LoVo (cell line): ENCODE measurements at regions not wholly inside any gene's neighbourhood (a gene's known extent, or its start where the extent isn't known, plus 50 kb on each side); places are given as distances from the start of the nearest gene placed in this dataset.
A peak's percentile ranks its signal among the peaks of the same experiment; 100 is the strongest.

Experiments used
- DNase-seq: peaks from one replicate; pipeline ENCODE4 v3.0.0-alpha.2; 2016; ENCODE audit warnings: low spot score

GRCh38 chr12:128140551-128140950, 126.4 kb upstream of the TMEM132C start:
- DNase-seq: peak; percentile 5

- DNase-seq: no peak
Measured at GRCh38 chr12:128150961-128151360, 116.0 kb upstream of the TMEM132C start.

GRCh38 chr12:128155571-128155970, 111.4 kb upstream of the TMEM132C start:
- DNase-seq: no peak

GRCh38 chr12:128163086-128163485, 103.9 kb upstream of the TMEM132C start:
- no peak for DNase-seq

- no peak for DNase-seq
Measured at GRCh38 chr12:128164533-128164932, 102.4 kb upstream of the TMEM132C start.

GRCh38 chr12:128165387-128165786, 101.6 kb upstream of the TMEM132C start:
- DNase-seq: no peak

GRCh38 chr12:128168273-128168672, 98.7 kb upstream of the TMEM132C start:
- no peak for DNase-seq

- no peak for DNase-seq
Measured at GRCh38 chr12:128170181-128170580, 96.8 kb upstream of the TMEM132C start.

GRCh38 chr12:128178565-128178964, 88.4 kb upstream of the TMEM132C start:
- DNase-seq: no peak

GRCh38 chr12:128178966-128179365, 88.0 kb upstream of the TMEM132C start:
- DNase-seq: peak; percentile 33

- DNase-seq: no peak
Measured at GRCh38 chr12:128180166-128180565, 86.8 kb upstream of the TMEM132C start.

GRCh38 chr12:128190052-128190451, 76.9 kb upstream of the TMEM132C start:
- no peak for DNase-seq

GRCh38 chr12:128190614-128191013, 76.4 kb upstream of the TMEM132C start:
- DNase-seq: no peak

- DNase-seq: no peak
Measured at GRCh38 chr12:128191380-128191779, 75.6 kb upstream of the TMEM132C start.

GRCh38 chr12:128204711-128205110, 62.3 kb upstream of the TMEM132C start:
- DNase-seq: no peak

- no peak for DNase-seq
Measured at GRCh38 chr12:128205145-128205544, 61.8 kb upstream of the TMEM132C start.

GRCh38 chr12:128205758-128206157, 61.2 kb upstream of the TMEM132C start:
- no peak for DNase-seq
